ENCODE measurements at regions not wholly inside any gene's neighbourhood (a gene's known extent, or its start where the extent isn't known, plus 50 kb on each side); places are given as distances from the start of the nearest gene placed in this dataset.

GRCh38 chr3:103924544-103924943 is 1442.2 kb upstream of the ALCAM start:
- TF ChIP-seq, protein P1, sequence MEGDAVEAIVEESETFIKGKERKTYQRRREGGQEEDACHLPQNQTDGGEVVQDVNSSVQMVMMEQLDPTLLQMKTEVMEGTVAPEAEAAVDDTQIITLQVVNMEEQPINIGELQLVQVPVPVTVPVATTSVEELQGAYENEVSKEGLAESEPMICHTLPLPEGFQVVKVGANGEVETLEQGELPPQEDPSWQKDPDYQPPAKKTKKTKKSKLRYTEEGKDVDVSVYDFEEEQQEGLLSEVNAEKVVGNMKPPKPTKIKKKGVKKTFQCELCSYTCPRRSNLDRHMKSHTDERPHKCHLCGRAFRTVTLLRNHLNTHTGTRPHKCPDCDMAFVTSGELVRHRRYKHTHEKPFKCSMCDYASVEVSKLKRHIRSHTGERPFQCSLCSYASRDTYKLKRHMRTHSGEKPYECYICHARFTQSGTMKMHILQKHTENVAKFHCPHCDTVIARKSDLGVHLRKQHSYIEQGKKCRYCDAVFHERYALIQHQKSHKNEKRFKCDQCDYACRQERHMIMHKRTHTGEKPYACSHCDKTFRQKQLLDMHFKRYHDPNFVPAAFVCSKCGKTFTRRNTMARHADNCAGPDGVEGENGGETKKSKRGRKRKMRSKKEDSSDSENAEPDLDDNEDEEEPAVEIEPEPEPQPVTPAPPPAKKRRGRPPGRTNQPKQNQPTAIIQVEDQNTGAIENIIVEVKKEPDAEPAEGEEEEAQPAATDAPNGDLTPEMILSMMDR (IDR thresholded peaks at IDR 0.05) = no peak
- TF ChIP-seq POLR2A (IDR thresholded peaks at IDR 0.05) = no peak

Data from body of pancreas (tissue), 4 donors.